ENCODE measurements at regions not wholly inside any gene's neighbourhood (a gene's known extent, or its start where the extent isn't known, plus 50 kb on each side); places are given as distances from the start of the nearest gene placed in this dataset.
A peak's percentile ranks its signal among the peaks of the same experiment; 100 is the strongest.
"Not testable (repeated sequence)": the region's sequence is repeated elsewhere in the genome, so short reads cannot be mapped to it uniquely, and the experiment has no call there.

- DNase-seq (ENCODE audit: low read depth in 2 of 2): peak; percentile 56 to 70
Measured at GRCh38 chr11:7143908-7144307, 55.1 kb downstream of the RBMXL2 start.

DNA sequence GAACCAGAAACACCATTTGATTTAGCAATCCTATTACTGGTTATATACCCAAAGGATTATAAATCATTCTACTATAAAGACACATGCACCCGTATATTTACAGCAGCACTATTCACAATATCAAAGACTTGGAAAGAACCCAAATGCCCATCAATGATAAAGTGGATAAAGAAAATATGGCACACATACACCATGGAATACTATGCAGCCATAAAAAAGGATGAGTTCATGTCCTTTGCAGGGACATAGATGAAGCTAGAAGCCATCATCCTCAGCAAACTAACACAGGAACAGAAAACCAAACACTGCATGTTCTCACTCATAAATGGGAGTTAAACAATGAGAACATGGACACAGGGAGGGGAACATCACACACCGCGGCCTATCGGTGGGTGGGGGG lies 61.3 kb downstream of the RBMXL2 start:
- DNase-seq (ENCODE audit: low read depth in 2 of 2): not testable (repeated sequence)

GRCh38 chr11:7154881-7155361 lies 66.1 kb downstream of the RBMXL2 start:
- peak; percentile 77 to 78 for DNase-seq (ENCODE audit: low read depth in 2 of 2)

DNA sequence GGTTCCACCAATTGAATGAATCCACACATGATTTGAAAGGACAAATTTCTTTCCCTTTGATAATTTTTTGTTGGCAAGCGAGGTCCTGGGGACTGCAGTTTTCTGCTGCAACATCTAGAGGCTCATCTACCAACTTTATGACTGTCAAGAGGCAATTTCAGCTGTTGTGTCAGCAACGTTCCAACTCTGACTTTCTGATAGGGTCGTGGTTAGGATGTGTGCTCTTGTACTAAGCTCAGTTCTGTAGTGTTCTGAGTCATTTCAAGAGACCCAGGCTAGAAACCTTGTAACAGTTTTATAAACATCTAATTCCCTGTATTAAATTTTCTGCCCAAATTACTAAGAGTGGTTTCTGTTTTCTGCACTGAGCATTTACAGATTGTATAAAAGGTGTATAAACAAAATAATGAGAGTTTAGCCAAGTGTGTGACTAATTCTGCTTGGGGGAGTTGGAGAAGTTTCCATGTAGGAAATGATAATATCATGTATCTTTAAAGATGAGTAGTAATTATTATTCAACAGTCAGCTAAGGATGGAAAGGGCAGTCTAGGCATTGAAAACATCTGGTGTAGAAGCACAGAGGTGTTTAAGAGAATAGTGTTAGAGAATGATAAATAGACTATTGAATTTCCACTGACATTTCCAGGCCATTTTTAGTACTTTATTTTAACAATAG lies 72.2 kb downstream of the RBMXL2 start:
- DNase-seq (ENCODE audit: low read depth in 2 of 2): peak in 1 of 2 donors; percentile 3

GRCh38 chr11:7165911-7166310 lies 77.1 kb downstream of the RBMXL2 start:
- peak in 1 of 2 donors; percentile 35 for DNase-seq (ENCODE audit: low read depth in 2 of 2)

- DNase-seq (ENCODE audit: low read depth in 2 of 2): no peak
Measured at GRCh38 chr11:7167976-7168740, 79.4 kb downstream of the RBMXL2 start.

DNA sequence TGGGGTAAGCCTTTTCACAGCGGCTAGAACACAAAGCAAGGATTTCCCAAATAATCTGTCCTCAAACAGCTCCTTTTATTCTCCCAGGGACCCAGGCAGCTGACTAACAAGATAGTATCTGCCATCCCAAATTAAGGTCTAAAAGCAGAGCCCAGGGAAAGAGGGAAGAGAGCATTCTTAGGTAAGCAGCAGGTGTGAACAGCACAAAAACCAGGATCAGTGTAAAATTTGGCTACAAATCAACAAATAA lies 79.9 kb downstream of the RBMXL2 start:
- DNase-seq (ENCODE audit: low read depth in 2 of 2): no peak

DNA sequence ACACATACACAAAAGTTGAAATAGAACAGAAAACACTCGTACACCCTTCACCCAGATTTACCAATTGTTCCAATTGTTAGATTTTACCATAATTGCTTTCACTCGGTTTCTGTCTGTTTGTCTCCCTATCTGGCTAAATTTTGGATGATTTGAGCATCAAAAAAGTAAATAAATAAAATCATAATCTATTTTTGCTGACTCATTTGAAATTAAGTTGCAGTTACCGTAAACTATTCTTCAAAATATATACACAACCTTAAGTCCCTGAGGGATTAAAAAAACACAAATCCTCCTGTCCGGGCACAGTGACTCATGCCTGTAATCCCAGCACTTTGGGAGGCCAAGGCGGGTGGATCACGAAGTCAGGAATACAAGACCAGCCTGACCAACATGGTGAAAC lies 81.3 kb upstream of the SYT9 start:
- no peak for DNase-seq (ENCODE audit: low read depth in 2 of 2)

DNA sequence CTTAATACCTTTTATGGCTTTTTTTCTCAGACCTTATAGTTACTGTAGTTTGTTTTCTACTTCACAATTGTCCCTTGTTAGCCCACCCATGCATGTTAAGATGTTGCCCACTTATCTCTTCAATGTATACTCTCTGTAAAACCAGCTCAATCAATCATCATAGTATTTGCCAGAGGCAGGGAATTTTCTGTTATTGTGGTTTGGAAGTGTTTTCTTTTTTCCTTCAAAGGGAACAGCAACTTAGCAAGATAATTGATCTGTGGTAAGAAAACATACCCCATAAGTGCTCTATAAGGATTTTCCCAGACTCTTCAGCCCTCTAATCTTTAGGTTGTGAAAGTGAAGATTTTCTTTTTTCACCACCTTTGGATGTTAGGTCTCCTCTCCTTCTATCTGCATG lies 76.7 kb upstream of the SYT9 start:
- no peak for DNase-seq (ENCODE audit: low read depth in 2 of 2)

DNA sequence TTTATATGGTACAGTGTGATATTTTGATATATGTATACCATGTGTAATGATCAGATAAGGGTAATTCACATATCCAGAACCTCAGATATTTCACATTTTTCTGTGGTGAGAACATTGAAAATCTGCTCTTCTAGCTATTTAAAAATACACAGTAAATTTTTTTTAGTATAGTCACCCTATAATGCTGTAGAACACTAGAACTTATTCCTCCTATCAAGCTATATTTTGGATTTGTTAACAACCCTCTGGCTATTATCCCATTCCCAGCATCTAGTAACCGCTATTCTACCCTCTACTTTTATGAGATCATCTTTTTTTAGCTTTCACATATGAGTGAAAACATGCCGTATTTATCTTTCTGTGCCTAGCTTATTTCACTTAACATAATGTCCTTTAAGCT lies 65.5 kb upstream of the SYT9 start:
- peak in 1 of 2 donors; percentile 7 for DNase-seq (ENCODE audit: low read depth in 2 of 2)

- no peak for DNase-seq (ENCODE audit: low read depth in 2 of 2)
Measured at GRCh38 chr11:7186676-7187075, 65.0 kb upstream of the SYT9 start.

- not testable (repeated sequence) for DNase-seq (ENCODE audit: low read depth in 2 of 2)
Measured at GRCh38 chr11:7192785-7193184, 58.9 kb upstream of the SYT9 start.

- no peak for DNase-seq (ENCODE audit: low read depth in 2 of 2)
Measured at GRCh38 chr11:7196396-7197146, 55.1 kb upstream of the SYT9 start.

DNA sequence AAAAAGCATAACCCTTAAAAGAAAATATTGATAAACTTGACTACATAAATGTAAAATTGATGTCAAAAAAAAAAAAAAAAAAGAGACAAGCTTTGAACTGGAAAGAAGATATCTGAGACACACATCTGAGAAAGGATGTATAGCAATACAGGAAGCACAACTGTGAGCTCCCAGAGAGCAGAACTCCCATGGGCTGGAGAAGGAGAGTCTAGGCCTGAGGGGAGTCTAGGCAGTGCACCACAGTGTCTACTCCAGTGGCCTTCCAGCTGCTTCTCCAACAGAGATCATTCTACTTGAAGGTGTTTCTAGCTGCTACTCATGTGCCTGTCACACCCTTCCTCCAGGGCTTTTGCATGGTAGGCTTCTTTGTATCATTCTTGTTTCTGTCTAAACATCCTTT lies 54.2 kb upstream of the SYT9 start:
- no peak for DNase-seq (ENCODE audit: low read depth in 2 of 2)
